ENCODE measurements at regions not wholly inside any gene's neighbourhood (a gene's known extent, or its start where the extent isn't known, plus 50 kb on each side); places are given as distances from the start of the nearest gene placed in this dataset.
"Not testable (repeated sequence)": the region's sequence is repeated elsewhere in the genome, so short reads cannot be mapped to it uniquely, and the experiment has no call there.

DNA sequence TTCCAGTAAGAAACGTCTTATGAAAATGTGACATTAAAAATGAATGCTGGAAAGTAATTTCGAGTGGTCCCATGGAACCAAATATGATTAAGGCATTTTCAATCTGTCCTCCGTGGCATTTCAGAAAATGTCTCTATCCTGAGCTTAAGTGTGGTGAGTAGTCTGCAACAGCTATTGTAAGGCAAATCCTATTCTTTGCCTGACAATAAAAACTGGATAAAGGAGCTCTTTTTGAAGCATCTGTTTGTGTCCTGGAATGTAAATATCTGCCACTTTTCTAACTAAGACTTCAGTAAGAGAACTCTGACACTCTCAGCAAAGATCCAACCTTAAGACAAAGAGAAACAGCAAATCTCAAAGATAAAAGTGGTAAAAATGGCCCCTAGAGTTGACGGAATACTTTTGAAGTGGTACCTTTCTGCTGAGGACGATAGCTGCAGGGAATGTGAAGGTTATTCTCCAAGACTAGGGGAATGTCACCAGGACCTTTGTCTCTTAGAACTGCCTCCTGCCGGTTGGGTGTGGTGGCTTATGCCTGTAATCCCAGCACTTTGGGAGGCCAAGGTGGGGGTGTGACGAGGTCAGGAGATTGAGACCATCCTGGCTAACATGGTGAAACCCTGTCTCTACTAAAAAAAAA, 486.7 kb upstream of the ZP4 start:
- DNase-seq (ENCODE audit: low spot score): no peak

DNA sequence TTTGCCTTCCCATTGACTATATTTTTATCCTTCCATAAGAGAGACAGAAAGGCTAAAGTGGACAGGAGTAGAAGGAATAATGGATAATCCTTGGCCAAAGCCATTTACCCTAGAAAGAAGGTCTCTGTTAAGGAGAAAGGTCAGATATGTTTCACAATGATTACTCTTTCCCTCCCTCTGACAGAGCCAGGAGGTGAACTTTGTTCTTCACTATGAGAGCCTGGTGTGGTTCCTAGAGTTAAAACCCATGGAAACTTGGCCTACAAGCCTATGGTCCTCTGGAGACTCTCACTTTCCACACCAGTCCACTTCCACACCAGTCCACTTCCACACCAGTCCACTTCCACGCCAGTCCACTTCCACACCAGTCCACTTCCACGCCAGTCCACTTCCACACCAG, 479.9 kb upstream of the ZP4 start:
- DNase-seq (ENCODE audit: low spot score): no peak

DNA sequence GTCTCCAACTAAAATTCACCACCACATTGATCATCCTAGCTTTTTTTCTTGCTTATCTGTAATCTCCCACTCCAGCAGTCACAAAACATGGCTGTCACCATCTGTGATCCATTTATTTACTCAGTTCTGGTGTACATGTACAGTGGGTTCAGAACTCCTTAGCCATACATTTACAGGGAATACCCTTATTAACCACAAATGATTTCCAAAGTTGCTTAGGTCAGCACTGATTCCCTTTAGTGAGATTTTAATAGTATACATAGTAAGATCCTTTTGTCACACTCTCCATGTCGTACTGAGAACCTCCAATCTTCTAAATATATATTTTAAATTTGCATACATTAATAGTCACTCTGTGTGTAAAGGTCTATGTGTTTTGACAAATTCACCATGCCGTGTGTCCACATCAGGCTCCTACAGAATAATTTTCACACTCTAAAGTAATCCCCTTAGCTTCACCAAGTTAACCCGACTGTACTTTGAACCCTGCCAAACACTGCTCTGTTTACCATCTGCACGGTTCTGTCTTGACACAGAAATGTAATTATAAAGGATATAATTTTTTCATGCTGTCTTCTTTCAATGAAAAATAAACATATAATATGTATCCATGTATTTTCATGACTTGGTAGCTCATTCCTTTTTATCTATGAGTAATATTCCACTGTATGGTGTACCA, 473.6 kb upstream of the ZP4 start:
- DNase-seq (ENCODE audit: low spot score): no peak

DNA sequence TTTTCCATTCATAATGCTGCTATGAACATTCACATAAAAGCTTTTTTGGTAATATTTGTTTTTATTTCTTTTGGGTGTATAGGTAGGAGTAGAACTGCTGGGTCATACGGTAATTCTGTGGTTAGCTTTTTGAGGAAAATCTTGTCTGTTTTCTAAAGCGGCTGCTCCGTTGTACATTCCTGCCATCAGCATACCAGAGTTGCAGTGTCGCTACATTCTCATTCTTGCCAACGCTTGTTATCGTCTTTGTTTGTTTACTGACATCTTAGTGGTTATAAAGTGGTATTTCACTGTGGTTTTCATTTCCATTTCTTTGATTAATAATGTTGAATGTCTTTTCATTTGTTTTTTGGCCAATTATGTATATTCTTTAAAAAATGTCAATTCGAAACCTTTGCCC, 469.8 kb upstream of the ZP4 start:
- DNase-seq (ENCODE audit: low spot score): no peak

DNA sequence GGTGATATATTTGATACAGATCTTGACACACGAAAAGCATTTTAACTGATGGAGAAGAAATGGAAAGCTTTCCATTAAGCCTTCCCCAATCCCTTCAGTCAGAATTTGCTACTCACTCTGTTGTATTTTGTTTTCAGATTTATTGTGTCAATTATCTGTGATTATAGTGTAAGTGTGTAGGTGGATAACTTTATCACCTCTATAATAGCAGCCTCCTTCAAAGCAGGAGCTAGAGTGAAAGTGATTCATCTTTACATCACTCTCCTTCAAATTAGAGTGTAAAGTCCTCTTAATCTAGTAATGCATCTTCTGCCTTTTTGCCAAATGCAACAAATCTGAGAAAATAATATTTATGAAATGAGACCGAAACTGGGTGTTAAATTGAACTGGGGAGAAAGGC, 459.7 kb upstream of the ZP4 start:
- no peak for DNase-seq (ENCODE audit: low spot score)

DNA sequence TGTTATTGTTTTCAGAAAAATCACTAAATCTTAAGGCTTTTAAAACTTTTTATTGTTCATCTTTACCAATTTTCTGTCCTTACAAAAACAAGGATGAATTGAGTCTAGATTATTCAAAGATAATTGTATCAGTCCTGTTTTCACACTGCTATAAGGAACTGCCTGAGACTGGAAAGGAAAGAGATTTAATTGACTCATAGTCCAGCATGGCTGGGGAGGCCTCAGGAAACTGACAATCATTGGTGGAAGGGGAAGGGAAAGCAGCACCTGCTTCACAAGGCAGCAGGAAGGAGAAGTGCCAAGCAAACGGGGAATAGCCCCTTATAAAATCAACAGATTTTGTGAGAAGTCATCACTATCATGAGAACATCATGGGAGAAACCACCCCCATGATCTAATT, 455.6 kb upstream of the ZP4 start:
- DNase-seq (ENCODE audit: low spot score): no peak

DNA sequence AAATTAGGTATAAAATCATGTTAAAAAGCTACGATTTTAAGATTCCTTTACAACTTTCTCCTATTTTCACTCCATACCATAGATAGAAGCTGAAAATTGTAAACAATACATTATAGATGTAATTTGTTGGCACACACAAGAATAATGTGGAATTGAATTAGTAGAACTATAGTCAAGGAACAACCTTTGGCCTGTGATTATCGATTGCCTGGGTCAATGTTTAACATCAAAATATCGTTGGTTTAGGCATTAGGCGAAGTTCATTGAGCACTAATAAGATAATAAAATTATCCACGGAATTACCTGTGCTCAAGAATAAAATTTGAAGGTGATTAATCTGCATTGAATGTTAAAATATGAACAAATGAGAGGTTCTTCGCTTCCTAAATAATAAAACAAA, 455.1 kb upstream of the ZP4 start:
- DNase-seq (ENCODE audit: low spot score): peak; percentile 72

DNA sequence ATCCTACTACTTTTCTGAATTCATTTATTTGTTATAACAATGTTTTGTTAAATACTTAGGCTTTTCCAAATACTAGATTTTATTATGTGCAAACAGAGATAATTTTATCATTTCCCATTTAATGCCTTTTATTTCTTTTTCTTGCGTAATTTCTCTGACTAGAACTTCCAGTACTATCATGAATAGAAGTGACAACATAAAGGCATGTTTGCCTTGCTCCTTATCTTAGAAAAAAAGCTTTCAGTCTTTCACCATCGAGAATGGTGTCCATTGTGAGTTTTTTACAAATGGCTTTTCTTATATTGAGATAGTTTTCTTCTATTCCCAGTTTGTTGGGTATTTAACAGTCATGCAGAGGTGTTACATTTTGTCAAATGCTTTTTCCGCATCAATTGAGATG, 453.1 kb upstream of the ZP4 start:
- no peak for DNase-seq (ENCODE audit: low spot score)

DNA sequence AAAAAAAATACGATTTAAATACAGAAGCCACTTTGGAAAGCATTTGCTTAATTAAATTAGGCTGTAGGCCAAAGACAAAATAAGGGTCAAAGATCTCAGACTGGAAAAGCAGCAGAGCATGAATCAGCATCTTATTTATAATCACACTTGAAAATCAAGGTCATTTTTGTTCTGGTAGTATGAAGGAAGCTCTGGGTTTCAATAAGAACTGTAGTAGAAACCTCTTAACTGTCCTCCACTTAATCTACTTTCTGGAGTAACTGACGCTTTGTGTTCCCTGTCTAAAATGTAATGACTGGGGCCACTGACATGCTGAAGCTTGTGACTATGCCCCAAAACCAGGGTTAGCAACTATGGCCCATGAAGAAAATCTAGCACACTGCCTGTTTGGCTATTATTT, 450.7 kb upstream of the ZP4 start:
- DNase-seq (ENCODE audit: low spot score): no peak

DNA sequence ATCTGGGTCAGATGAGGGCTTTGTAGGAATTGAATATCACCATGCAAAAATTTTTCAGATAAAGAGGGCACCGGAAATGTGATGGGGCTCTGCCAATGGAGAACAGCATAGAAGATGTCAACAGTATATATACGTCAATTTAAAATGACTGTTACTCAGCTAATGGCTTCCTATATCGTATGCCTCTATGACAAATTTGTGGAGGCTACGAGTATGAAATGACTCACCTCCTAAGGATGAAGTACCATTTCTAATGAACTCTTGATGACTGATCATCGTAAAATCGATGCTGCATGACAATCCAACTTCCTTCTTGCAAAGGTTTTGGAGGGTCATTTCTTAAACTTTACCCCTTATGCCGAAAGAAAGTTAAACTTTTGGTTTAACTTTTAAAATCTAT, 450.3 kb upstream of the ZP4 start:
- DNase-seq (ENCODE audit: low spot score): no peak

DNA sequence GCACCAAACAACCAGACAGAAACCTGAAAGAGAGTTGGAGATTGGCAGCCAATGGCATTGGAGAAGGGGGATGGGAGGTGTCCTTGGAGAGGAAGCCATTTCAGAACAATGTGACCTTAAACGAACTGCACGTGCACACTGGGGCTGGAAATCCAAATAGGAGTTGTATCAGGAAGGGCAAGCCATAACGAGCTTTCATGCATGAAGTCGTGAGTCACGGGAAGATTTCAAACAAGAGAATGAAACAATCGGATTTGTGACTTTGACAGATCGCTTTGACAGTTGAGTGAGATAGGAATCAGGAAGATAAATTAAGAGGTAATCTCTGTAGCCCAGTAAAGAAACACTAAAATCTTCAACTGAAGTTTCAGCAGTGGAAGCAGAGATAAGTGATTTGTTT, 445.8 kb upstream of the ZP4 start:
- no peak for DNase-seq (ENCODE audit: low spot score)

DNA sequence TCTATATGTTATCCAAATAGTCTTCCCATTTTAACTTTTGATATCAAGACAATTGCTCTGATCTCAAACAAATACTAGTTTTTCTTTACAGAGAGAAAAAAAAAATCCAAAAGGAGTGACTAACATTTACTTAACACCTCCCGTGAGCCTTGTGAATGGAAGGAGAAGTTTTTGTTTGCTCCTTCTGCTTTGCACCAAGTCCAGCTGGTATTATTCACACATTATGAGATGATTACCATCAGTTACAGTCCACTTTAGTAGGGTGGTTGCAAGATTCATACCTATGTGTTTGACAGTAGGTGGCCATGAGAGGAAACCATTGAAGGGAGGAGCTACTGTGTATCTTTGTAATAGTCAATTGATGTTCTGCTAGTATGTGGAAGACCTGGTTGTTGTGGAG, 443.4 kb upstream of the ZP4 start:
- DNase-seq (ENCODE audit: low spot score): no peak

DNA sequence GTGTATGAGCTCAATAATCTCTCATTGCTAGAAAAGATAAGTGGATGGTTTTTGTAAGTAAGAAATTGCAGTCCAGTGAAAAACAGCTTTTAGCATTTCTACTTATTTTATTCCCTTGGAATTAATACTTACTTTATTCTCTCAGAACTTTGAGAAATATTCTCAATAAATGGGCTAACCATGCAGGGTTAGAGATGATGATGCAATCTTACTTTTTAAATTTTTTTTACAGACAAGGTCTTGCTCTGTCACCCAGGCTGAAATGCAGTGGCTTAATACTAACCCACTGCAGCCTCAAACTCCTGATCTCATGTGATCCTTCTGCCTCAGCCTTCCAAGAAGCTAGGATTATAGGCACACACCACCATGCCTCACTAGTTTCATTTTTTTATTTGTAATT, 440.8 kb upstream of the ZP4 start:
- DNase-seq (ENCODE audit: low spot score): no peak

DNA sequence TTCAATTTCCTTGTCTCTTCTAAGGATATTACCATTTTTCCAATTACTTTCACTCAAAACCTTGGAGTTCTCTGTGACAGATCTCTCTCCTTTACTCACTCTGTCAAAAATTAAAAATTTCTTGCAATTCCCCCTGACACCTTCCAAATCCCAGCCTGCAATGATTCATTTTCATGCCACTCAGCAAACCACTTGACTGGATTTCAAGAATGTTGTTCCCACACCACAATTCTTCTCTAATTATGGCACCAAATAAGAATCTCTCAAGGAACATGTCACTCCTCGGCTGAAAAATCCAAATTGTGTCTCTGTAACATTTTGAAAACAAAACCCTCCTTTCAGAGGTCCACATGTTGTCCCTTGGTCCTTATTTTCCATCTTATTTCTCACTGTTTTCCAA, 438.9 kb upstream of the ZP4 start:
- DNase-seq (ENCODE audit: low spot score): no peak

DNA sequence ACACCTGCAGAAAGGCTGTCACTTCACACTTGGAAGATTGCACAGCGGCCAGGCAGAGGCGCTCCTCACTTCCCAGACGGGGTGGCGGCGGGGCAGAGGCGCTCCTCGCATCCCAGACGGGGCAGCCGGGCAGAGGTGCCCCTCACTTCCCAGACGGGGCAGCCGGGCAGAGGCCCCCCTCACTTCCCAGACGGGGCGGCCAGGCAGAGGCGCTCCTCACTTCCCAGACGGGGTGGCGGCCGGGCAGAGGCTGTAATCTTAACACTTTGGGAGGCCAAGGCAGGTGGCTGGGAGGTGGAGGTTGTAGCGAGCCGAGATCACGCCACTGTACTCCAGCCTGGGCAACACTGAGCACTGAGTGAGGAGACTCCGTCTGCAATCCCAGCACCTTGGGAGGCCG, 436.3 kb upstream of the ZP4 start:
- DNase-seq (ENCODE audit: low spot score): not testable (repeated sequence)

DNA sequence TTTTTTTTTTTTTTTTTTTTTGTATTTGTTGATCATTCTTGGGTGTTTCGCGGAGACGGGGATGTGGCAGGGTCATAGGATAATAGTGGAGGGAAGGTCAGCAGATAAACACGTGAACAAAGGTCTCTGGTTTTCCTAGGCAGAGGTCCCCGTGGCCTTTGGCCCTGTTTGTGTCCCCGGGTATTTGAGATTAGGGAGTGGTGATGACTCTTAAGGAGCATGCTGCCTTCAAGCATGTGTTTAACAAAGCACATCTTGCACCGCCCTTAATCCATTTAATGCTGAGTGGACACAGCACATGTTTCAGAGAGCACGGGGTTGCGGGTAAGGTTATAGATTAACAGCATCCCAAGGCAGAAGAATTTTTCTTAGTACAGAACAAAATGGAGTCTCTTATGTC, 435.8 kb upstream of the ZP4 start:
- not testable (repeated sequence) for DNase-seq (ENCODE audit: low spot score)

DNA sequence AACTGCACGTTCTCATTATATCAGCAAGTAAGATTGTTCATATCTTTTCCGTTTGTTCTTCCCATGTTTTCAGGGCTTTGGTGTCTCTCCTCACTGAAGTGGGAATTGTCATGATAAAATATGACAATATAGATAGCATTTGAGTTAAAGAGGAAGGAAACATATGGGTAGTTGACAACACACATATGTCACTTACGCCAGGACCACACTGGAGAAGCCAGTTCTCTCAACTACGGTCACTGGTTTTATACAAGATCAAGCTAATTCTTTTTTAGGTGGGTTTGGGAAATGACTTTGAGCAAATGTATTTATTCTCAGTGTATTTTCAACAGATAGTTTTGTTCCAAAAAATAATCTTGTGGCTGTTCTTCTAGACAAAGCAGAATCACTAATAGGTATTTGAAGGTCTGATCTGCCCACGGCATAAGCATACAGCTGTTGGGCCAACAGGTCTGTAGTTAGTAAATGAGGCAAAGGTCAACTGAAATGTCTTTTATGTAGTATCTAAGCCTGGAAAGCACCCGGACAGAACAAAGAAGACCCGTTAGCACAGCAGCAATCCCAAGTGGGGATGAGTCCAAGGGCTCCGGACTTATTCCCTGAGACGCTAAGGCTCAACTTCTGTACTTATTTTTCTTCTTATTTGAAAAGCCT, 433.6 kb upstream of the ZP4 start:
- no peak for DNase-seq (ENCODE audit: low spot score)

DNA sequence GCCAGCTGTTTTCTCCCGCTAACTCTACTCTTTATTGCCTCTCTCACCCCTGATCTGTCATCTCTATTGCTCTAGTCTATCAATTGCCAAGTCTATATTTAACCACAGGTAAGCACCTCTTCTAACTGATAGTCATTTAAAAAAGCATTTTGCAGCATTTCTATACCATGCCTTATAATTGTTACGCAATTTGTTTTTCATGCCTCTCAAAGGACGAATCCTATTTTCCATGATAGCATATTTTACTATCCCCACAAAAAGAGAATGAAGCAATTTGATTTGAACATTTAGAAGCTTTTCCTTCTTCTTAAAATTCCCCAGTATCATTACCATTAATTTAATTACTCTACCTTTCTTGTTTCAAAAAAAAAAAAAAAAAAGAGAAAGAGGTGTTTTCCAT, 432.8 kb upstream of the ZP4 start:
- DNase-seq (ENCODE audit: low spot score): no peak

DNA sequence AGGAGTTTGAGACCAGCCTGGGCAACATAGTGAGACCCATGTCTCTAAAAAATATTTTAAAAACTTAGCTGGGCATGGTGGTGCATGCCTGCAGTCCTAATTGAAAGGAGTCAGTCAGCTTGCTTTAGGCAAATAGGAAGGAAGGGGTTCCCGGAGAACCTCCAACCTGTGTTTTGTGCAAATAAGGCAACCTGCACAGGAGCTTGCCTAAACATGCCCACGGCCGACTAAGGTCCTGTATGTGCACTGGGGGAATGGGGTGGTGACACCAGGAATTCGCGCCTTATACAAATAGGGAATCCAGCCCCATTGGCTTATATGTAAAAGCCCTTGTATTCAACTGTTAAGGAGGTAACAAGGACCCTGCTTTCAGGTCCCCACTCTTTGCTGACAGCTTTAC, 429.2 kb upstream of the ZP4 start:
- DNase-seq (ENCODE audit: low spot score): no peak

DNA sequence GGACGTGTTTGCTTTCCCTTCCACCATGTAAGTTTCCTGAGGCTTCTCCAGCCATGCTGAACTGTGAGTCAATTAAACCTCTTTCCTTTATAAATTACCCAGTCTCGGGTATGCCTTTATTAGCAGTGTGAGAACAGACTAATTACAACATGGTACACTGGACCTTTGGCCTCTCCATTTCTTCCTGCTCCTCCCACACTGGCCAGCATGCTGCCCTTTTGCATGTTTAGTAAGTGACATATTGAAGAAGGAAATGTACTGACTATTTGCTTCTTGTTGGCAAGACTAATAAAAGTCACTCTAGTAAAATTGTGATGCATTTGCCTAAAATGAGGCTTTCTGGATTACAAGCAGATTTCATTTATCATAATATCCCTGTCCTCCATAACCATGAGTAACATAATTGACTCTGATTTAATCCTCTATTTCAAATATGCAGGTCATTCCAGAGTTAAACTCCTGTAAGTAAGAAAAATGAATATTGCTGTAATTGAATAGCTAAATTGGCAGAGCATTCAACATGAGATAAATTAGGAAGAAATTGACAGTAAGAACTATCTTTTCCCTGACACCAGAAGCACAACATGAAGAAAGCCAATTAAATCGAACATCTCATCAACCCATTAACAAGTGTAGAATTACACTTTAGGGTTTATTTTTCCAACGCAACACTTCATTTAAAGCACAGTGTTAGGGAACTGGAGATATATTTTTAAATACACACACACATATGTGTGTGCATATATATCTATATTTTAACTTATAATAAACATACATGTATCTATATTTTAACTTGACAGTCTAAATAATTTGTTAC, 427.8 kb upstream of the ZP4 start:
- DNase-seq (ENCODE audit: low spot score): peak; percentile 31

DNA sequence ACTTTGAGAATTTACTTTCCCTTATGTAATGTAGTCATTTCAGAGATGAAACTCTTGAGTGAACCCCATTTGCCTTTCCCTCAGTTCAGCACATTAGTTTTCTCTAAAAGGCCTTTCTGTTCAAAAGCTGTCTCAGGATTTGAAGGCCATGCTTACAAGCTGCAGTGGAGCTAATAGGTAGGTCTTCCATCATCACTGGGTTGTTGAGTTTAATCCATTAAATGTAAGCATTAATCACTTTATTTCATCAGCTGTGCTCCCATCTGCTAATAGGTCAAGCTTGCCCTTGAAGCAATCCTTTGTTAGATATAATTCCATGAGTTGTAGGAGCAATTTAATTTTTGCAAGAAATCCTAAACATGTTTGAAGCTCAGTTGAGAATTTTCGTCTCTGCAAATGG, 422.2 kb upstream of the ZP4 start:
- no peak for DNase-seq (ENCODE audit: low spot score)

DNA sequence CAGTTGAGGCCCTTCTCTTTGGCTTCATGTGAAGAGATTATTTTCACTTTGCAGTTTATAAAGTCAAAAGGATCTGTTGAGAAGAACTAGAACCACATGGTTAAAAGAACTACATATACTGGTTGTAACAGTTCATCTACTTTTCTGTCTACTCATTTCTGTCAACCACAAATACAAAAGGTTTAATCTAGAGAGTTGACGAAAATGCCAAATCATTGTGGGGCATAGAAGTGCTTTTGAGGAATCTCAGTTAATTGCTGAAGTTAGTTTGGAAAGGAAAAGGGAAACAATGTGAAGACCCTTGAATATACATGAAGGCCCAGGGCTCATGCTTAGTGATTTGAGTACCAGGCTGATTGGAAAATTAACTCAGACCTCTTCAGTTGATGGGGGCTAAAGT, 415.7 kb upstream of the ZP4 start:
- DNase-seq (ENCODE audit: low spot score): no peak

DNA sequence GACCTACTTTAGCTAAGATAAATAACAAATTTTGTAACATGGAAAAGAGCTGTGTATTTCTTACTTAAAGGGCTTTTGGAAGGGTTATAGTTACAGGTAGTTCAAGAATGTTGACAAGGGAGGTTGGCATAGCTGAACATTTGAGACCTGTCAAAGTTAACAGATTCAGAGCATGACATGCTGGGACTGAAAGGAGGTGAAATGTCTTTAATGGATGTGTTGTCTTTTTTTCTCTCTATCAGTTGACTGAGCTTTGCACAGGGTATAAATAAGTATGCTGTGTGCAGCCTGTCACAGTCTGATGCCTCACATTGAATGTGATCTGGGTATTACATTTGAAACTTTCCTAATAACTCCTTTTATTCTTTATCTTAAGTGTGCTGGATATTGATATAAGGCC, 411.9 kb upstream of the ZP4 start:
- no peak for DNase-seq (ENCODE audit: low spot score)

Measured in HT-29 (cell line).